HepG2 (cell line): ENCODE measurements at regions not wholly inside any gene's neighbourhood (a gene's known extent, or its start where the extent isn't known, plus 50 kb on each side); places are given as distances from the start of the nearest gene placed in this dataset.

Experiments
- ATAC-seq: fragments of 200-7000 bp; cut with Tn5 transposase; 3 replicates; pipeline ENCODE4 v1.9.1; 2020; ENCODE audit warnings: mild to moderate bottlenecking, moderate library complexity
- BruUV-seq: library from RNA; stranded (reverse); fragments of 400-500 nt; replicated peaks from 2 replicates; lab custom pipeline; 2021; lab: Mats Ljungman, UMichigan
- CTCF ChIA-PET: fragments of 300-600 bp; formaldehyde crosslinking; extraction: SDS; loops from one replicate; lab custom pipeline; 2021; ENCODE audit warnings: low total read pairs, inconsistent platforms, low intra/inter-chr PET ratio; lab: Yijun Ruan, JAX
- POLR2A ChIA-PET: fragments of 350-600 bp; sonication (Branson Sonifier 250); formaldehyde crosslinking; loops from one replicate; lab custom pipeline; 2020; ENCODE audit warnings: antibody characterized with exemption, inconsistent platforms; lab: Yijun Ruan, JAX
- DNase-seq: peaks from one replicate; pipeline ENCODE4 v3.0.0-alpha.2; 2015; ENCODE audit warnings: low spot score
- FAIRE-seq: peaks from 3 replicates; lab custom pipeline; 2011; peaks lifted over from hg19 to GRCh38; lab: Jason Lieb, UNC
- H2AFZ ChIP-seq: one replicate; pipeline ENCODE4 v1.6.1; 2011; ENCODE audit warnings: low read length, inconsistent platforms
- H3K27ac ChIP-seq: fragments of 300-600 bp; 3 replicates; pipeline ENCODE4 v1.8.0; 2011; ENCODE audit warnings: mixed run types, mild to moderate bottlenecking, mixed read lengths, low read length, inconsistent platforms; ENCODE audit not compliant: insufficient read depth; ENCODE audit errors: extremely low read length
- H3K27me3 ChIP-seq, 2 experiments: fragments of 200-600 bp in 1 of 2; 2 replicates in 1 of 2; 3 replicates in 1 of 2; pipeline versions ENCODE4 v1.6.0 to v1.8.0; 2011; ENCODE audit warnings: low read length in 2 of 2, mild to moderate bottlenecking in 2 of 2, moderate library complexity in 2 of 2, inconsistent platforms in 1 of 2; ENCODE audit not compliant: insufficient read depth in 2 of 2, control insufficient read depth in 1 of 2
- H3K36me3 ChIP-seq, 2 experiments: fragments of 200-600 bp in 1 of 2; replicated peaks in 1 of 2; 2 replicates in 1 of 2; 3 replicates in 1 of 2; pipeline versions ENCODE4 v1.5.1 to v1.8.0; 2011; ENCODE audit warnings: low read length in 2 of 2, inconsistent platforms in 1 of 2; ENCODE audit not compliant: insufficient read depth in 2 of 2, control insufficient read depth in 1 of 2
- H3K4me1 ChIP-seq: 2 replicates; pipeline ENCODE4 v1.5.1; 2012; ENCODE audit warnings: low read length, inconsistent platforms; ENCODE audit not compliant: insufficient read depth
- H3K4me2 ChIP-seq: 2 replicates; pipeline ENCODE4 v1.6.0; 2011; ENCODE audit warnings: low read depth, low read length, inconsistent platforms
- H3K4me3 ChIP-seq, 3 experiments: fragments of 200-600 bp in 1 of 3; sonication (generic), shearing (Covaris generic) in 1 of 3; replicated peaks in 1 of 3; 2 replicates each; pipeline ENCODE4 v1.5.1; 2011 to 2016; ENCODE audit warnings: low read length in 3 of 3, inconsistent platforms in 2 of 3, low read depth in 2 of 3, mild to moderate bottlenecking in 2 of 3, control low read depth in 1 of 3, mixed read lengths in 1 of 3; ENCODE audit not compliant: insufficient read depth in 1 of 3
- H3K79me2 ChIP-seq: one replicate; pipeline ENCODE4 v1.6.1; 2011; ENCODE audit warnings: low read length, inconsistent platforms; ENCODE audit not compliant: insufficient read depth
- H3K9ac ChIP-seq: 2 replicates; pipeline ENCODE4 v1.6.0; 2011; ENCODE audit warnings: mild to moderate bottlenecking, low read depth, low read length, inconsistent platforms; ENCODE audit not compliant: insufficient read depth
- H3K9me3 ChIP-seq: 2 replicates; pipeline ENCODE4 v1.5.1; 2012; ENCODE audit warnings: mild to moderate bottlenecking, low read length
- H4K20me1 ChIP-seq: 2 replicates; pipeline ENCODE4 v1.6.0; 2011; ENCODE audit warnings: inconsistent platforms, mild to moderate bottlenecking, low read length, moderate library complexity; ENCODE audit not compliant: insufficient read depth
- AKAP8 ChIP-seq: sonication (generic); formaldehyde crosslinking; IDR thresholded peaks from 2 replicates; pipeline ENCODE4 v1.5.1; 2020; ENCODE audit warnings: mild to moderate bottlenecking, missing genetic modification reagents
- BHLHE40 ChIP-seq: IDR thresholded peaks from 2 replicates; pipeline ENCODE4 v1.6.1; 2011; ENCODE audit warnings: low read length, improper control_type of control experiment
- CEBPB ChIP-seq: IDR thresholded peaks from 2 replicates; pipeline ENCODE4 v1.6.1; 2011; ENCODE audit warnings: low read depth, low read length, improper control_type of control experiment, borderline replicate concordance
- DR1 ChIP-seq: sonication (generic); formaldehyde crosslinking; IDR thresholded peaks from 2 replicates; pipeline ENCODE4 v1.8.0; 2021; ENCODE audit warnings: mild to moderate bottlenecking, missing genetic modification reagents, inconsistent platforms
- MTF1 ChIP-seq: sonication (generic); formaldehyde crosslinking; IDR thresholded peaks from 2 replicates; pipeline ENCODE4 v1.5.0; 2020; ENCODE audit warnings: missing genetic modification reagents
- PHF5A ChIP-seq: IDR thresholded peaks from one replicate; pipeline ENCODE4 v1.6.1; 2018; ENCODE audit warnings: low read depth, missing genetic modification reagents; ENCODE audit not compliant: unreplicated experiment
- ZNF772 ChIP-seq: sonication (generic); formaldehyde crosslinking; IDR thresholded peaks from 2 replicates; pipeline ENCODE4 v1.5.0; 2020; ENCODE audit warnings: mild to moderate bottlenecking, missing genetic modification reagents
- WGBS: methylation state at CpG from one replicate; pipeline ENCODE4 v1.1.6; 2017; ENCODE audit warnings: low lambda C conversion rate; 5-methylcytosine and 5-hydroxymethylcytosine counted together
- in situ Hi-C: cut with HindIII; loops from 2 replicates; pipeline ENCODE4 v1.10.0; 2017; ENCODE audit warnings: low pct_unique_long_range_greater_than_20kb; ENCODE audit not compliant: extremely low pct_ligation_motif_present
- intact Hi-C: fragments of 100-400 bp; cut with micrococcal nuclease; formaldehyde crosslinking; loops from one replicate; pipeline ENCODE4 v1.10.0; 2022; ENCODE audit not compliant: unreplicated experiment
- TF ChIP-seq, protein P1 (sequence below): sonication (generic); formaldehyde crosslinking; IDR thresholded peaks from 2 replicates; pipeline ENCODE4 v1.5.1; 2020; ENCODE audit warnings: mild to moderate bottlenecking, missing genetic modification reagents, borderline replicate concordance
- TF ChIP-seq, protein P2 (sequence below): sonication (generic); formaldehyde crosslinking; IDR thresholded peaks from 2 replicates; pipeline ENCODE4 v1.5.0; 2020; ENCODE audit warnings: mild to moderate bottlenecking, missing genetic modification reagents, borderline replicate concordance
- TF ChIP-seq, protein P3 (sequence below): sonication (generic); formaldehyde crosslinking; IDR thresholded peaks from 2 replicates; pipeline ENCODE4 v1.5.0; 2020; ENCODE audit warnings: missing genetic modification reagents
- TF ChIP-seq, protein P4 (sequence below): sonication (generic); formaldehyde crosslinking; IDR thresholded peaks from 2 replicates; pipeline ENCODE4 v1.8.1; 2023; ENCODE audit warnings: mild to moderate bottlenecking, missing genetic modification reagents, borderline replicate concordance
- TF ChIP-seq, protein P5 (sequence below): sonication (generic); formaldehyde crosslinking; IDR thresholded peaks from 2 replicates; pipeline ENCODE4 v1.5.0; 2020; ENCODE audit warnings: mild to moderate bottlenecking, missing genetic modification reagents

DNA sequence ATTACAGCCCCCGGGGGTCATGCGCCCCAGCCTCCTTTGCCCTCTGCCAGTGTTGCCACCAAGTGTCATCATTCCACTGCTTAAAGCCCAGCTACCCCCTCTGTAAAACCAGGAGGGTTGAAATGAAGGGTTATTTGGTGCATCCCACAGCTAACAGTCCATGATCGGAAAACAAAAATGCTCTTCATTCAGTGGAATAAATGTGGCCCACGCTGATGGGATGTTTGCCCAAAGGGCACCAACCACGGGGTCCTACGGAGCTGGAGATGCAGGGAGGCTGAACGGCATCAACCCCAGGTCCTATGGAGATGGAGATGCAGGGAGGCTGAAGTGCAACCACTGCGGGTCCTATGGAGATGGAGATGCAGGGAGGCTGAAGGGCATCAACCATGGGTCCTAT is 218.5 kb upstream of the IRX1 start:
- H3K4me2 ChIP-seq, result no peak overlapping the region
- 12% methylated on average over 8 of the region's 8 CpGs for WGBS
- ATAC-seq (no peak), FAIRE-seq (no peak), DNase-seq (no peak)
- ChIA-PET POLR2A (no interaction called here), CTCF (no interaction called here)
- H3K4me3 ChIP-seq, result no peak overlapping the region
- no peak overlapping the region for H3K9ac ChIP-seq
- no peaks in the 10 kb centered on the region; a peak in 1 of 5 replicates for H3K27me3 ChIP-seq
- intact Hi-C loops (no loop called here), in situ Hi-C loops (no loop called here)
- H3K4me1 ChIP-seq, result no peaks in the 10 kb centered on the region
- peaks cover 32% of the 10 kb centered on the region for H3K9me3 ChIP-seq
- TF ChIP-seq, protein P1, sequence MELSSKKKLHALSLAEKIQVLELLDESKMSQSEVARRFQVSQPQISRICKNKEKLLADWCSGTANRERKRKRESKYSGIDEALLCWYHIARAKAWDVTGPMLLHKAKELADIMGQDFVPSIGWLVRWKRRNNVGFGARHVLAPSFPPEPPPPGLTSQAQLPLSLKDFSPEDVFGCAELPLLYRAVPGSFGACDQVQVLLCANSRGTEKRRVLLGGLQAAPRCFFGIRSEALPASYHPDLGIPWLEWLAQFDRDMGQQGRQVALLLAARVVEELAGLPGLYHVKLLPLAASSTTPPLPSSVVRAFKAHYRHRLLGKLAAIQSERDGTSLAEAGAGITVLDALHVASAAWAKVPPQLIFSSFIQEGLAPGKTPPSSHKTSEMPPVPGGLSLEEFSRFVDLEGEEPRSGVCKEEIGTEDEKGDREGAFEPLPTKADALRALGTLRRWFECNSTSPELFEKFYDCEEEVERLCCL, result no peak
- TF ChIP-seq BHLHE40 (no peak), CEBPB (no peak), ZNF772 (CRISPR knock-in tag) (no peak)
- TF ChIP-seq, protein P2, sequence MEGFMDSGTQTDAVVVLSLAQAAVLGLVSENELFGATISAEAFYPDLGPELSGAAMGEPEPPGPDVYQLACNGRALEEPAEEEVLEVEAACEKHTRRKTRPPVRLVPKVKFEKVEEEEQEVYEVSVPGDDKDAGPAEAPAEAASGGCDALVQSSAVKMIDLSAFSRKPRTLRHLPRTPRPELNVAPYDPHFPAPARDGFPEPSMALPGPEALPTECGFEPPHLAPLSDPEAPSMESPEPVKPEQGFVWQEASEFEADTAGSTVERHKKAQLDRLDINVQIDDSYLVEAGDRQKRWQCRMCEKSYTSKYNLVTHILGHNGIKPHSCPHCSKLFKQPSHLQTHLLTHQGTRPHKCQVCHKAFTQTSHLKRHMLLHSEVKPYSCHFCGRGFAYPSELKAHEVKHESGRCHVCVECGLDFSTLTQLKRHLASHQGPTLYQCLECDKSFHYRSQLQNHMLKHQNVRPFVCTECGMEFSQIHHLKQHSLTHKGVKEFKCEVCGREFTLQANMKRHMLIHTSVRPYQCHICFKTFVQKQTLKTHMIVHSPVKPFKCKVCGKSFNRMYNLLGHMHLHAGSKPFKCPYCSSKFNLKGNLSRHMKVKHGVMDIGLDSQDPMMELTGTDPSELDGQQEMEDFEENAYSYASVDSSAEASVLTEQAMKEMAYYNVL, result no peak
- no TSS peak for BruUV-seq
- H4K20me1 ChIP-seq, result no peaks in the 10 kb centered on the region
- H3K36me3 ChIP-seq, result no peaks in the 10 kb centered on the region
- no peak overlapping the region for H2AFZ ChIP-seq
- no peaks in the 10 kb centered on the region for H3K79me2 ChIP-seq
- no peak overlapping the region for H3K27ac ChIP-seq

DNA sequence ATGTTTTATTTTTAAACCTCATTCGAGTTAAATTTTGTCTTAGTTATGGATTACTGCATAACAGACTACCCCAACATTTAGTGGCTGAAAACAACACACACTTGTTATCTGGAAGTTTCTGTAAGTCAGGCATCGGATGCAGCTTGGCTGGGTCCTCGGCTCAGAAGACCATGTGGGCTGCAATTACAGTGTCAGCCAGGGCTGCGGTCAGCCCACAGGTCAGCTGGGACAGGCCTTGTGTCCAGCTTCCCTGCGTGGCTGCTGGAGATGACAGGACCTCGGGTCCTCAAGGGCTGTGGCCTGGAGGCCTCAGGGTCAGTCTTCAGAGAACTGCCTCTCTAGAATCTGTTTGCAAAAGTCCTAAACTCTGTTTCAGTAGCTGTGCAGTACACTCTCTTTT is 219.0 kb upstream of the IRX1 start:
- ChIA-PET CTCF (no interaction called here), POLR2A (no interaction called here)
- Histone ChIP-seq H3K27me3 (no peaks in the 10 kb centered on the region), H3K9ac (no peak overlapping the region), H3K4me1 (no peaks in the 10 kb centered on the region), H3K4me2 (no peak overlapping the region), H3K9me3 (peaks cover 36% of the 10 kb centered on the region), H3K27ac (no peak overlapping the region), H3K4me3 (no peak overlapping the region), H2AFZ (no peak overlapping the region), H4K20me1 (no peaks in the 10 kb centered on the region), H3K36me3 (no peaks in the 10 kb centered on the region), H3K79me2 (no peaks in the 10 kb centered on the region)
- intact Hi-C loops, result no loop called here
- in situ Hi-C loops, result no loop called here
- DNase-seq (no peak), FAIRE-seq (no peak), ATAC-seq (no peak)
- BruUV-seq, result no TSS peak
- WGBS, result 0% methylated on average over 3 of the region's 6 CpGs
- TF ChIP-seq PHF5A (CRISPR knock-in tag) (no peak), AKAP8 (no peak), DR1 (no peak), MTF1 (CRISPR knock-in tag) (no peak)
- TF ChIP-seq, protein P3, sequence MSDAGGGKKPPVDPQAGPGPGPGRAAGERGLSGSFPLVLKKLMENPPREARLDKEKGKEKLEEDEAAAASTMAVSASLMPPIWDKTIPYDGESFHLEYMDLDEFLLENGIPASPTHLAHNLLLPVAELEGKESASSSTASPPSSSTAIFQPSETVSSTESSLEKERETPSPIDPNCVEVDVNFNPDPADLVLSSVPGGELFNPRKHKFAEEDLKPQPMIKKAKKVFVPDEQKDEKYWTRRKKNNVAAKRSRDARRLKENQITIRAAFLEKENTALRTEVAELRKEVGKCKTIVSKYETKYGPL (CRISPR knock-in tag), result no peak
- TF ChIP-seq, protein P4, sequence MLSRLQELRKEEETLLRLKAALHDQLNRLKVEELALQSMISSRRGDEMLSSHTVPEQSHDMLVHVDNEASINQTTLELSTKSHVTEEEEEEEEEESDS, result no peak
- TF ChIP-seq, protein P5, sequence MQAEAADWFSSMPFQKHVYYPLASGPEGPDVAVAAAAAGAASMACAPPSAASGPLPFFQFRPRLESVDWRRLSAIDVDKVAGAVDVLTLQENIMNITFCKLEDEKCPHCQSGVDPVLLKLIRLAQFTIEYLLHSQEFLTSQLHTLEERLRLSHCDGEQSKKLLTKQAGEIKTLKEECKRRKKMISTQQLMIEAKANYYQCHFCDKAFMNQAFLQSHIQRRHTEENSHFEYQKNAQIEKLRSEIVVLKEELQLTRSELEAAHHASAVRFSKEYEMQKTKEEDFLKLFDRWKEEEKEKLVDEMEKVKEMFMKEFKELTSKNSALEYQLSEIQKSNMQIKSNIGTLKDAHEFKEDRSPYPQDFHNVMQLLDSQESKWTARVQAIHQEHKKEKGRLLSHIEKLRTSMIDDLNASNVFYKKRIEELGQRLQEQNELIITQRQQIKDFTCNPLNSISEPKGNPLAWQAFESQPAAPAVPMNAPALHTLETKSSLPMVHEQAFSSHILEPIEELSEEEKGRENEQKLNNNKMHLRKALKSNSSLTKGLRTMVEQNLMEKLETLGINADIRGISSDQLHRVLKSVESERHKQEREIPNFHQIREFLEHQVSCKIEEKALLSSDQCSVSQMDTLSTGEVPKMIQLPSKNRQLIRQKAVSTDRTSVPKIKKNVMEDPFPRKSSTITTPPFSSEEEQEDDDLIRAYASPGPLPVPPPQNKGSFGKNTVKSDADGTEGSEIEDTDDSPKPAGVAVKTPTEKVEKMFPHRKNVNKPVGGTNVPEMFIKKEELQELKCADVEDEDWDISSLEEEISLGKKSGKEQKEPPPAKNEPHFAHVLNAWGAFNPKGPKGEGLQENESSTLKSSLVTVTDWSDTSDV (CRISPR knock-in tag), result no peak
